ENCODE measurements at regions not wholly inside any gene's neighbourhood (a gene's known extent, or its start where the extent isn't known, plus 50 kb on each side); places are given as distances from the start of the nearest gene placed in this dataset.

DNA sequence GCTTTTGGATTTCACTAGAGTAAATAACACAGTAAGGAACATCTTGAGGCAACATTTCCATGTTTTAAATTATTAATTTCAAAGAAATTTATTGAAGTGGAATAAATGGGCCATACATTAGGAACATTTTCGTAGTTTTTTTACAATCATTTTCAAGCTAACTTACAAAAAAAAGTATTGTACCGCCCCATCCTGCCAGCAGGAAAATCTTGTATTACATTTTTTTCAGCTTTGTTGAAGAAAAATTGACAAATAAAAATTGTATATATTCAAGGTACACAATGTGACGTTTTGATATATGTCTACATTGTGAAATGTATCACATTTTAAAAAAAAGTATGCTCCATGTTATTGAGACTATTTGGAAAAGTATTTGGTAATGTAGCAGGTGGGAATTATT is 1001.9 kb upstream of the NR2F2 start:
- H3K4me3 ChIP-seq, result peak overlapping the region; percentile 61 to 62
- peaks cover 0 to 43% (median 9%) of the 10 kb centered on the region in 4 donors for H3K4me1 ChIP-seq
- no peaks in the 10 kb centered on the region for H3K9me3 ChIP-seq
- intact Hi-C loops (cut with DNase I; ENCODE audit: low total_unique reads), result loop anchor here (5.0 kb wide), 2 partner anchors 66 to 999 kb away; no protein-coding TSS in a partner anchor
- no peak for DNase-seq
- TF ChIP-seq, protein P1, sequence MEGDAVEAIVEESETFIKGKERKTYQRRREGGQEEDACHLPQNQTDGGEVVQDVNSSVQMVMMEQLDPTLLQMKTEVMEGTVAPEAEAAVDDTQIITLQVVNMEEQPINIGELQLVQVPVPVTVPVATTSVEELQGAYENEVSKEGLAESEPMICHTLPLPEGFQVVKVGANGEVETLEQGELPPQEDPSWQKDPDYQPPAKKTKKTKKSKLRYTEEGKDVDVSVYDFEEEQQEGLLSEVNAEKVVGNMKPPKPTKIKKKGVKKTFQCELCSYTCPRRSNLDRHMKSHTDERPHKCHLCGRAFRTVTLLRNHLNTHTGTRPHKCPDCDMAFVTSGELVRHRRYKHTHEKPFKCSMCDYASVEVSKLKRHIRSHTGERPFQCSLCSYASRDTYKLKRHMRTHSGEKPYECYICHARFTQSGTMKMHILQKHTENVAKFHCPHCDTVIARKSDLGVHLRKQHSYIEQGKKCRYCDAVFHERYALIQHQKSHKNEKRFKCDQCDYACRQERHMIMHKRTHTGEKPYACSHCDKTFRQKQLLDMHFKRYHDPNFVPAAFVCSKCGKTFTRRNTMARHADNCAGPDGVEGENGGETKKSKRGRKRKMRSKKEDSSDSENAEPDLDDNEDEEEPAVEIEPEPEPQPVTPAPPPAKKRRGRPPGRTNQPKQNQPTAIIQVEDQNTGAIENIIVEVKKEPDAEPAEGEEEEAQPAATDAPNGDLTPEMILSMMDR (IDR thresholded peaks at IDR 0.05), result peak; percentile 18 to 21
- H3K27ac ChIP-seq, result peak overlapping the region; percentile 91 to 93
- H3K27me3 ChIP-seq, result no peaks in the 10 kb centered on the region
- H3K36me3 ChIP-seq, result no peaks in the 10 kb centered on the region

DNA sequence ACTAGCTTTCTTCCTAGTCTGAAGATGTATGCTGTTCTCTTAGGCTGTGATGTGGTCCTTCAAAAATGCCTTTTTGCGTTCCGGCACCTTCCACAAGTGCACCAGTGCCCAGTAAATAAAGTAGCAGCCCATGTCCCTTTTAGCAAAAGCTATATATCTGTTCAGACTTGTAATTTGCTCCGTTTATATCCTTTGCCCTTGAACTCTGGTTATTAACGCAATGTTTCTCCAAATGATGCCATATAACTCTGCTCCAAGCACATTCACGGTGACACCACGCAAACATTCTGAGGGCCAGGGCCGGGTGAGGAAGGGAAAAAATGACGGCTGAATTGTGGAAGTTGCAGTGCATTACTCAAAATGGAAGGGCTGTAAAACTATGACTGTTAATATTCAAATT is 1001.1 kb upstream of the NR2F2 start:
- H3K36me3 ChIP-seq, result no peaks in the 10 kb centered on the region
- no peak for DNase-seq
- intact Hi-C loops (cut with DNase I; ENCODE audit: low total_unique reads), result loop anchor here (5.0 kb wide), 2 partner anchors 67 to 998 kb away; no protein-coding TSS in a partner anchor
- TF ChIP-seq, protein P1 (IDR thresholded peaks at IDR 0.05), result no peak
- H3K27me3 ChIP-seq, result no peaks in the 10 kb centered on the region
- peaks cover 0 to 35% (median 7%) of the 10 kb centered on the region in 4 donors for H3K4me1 ChIP-seq
- H3K27ac ChIP-seq, result peak overlapping the region; percentile 91 to 93
- peak overlapping the region; percentile 61 to 62 for H3K4me3 ChIP-seq
- no peaks in the 10 kb centered on the region for H3K9me3 ChIP-seq

DNA sequence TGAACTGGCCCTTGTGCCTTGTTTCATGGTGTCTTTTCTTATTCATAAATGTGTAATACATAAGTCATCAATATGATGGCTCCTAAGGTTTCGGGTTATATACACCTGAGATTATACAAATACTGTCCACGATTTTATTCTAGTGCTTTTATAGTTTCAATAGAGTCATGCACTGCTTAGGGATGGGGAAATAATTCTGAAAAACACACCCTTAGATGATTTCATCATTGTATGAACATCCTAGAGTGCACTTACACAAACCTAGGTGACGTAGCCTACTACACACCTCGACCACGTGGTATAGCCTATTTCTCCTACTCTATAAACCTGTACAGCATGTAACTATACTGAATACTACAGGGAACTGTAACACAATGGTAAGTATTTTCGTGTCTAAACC is 988.8 kb upstream of the NR2F2 start:
- no peak for DNase-seq
- Histone ChIP-seq H3K9me3 (no peaks in the 10 kb centered on the region), H3K36me3 (no peaks in the 10 kb centered on the region), H3K27me3 (no peaks in the 10 kb centered on the region), H3K4me1 (no peaks in the 10 kb centered on the region), H3K4me3 (no peak overlapping the region), H3K27ac (no peak overlapping the region)
- intact Hi-C loops (cut with DNase I; ENCODE audit: low total_unique reads), result no loop called here
- TF ChIP-seq, protein P1 (IDR thresholded peaks at IDR 0.05), result no peak

DNA sequence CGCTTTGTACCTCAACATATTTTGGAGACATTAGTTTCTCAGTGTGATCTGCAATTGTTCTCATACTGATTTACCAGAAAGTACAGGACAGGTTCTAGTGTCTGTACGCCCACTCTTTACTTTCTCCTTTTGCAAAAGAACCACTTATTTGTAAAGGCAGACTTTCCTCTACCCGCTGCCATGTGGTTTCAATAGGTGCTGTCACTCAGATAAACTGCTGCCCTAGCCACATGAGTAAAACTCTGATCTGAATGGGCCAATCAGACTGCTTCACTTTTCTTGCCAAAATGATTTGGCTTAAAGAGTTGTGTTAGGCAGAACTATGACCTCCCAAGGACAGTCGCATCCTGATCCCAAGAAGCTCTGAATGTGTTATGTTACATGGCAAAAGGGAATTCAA is 984.6 kb upstream of the NR2F2 start:
- Histone ChIP-seq H3K9me3 (no peaks in the 10 kb centered on the region), H3K4me3 (no peak overlapping the region), H3K4me1 (no peaks in the 10 kb centered on the region), H3K27ac (no peak overlapping the region), H3K36me3 (no peaks in the 10 kb centered on the region), H3K27me3 (no peaks in the 10 kb centered on the region)
- TF ChIP-seq, protein P1 (IDR thresholded peaks at IDR 0.05), result no peak
- no peak for DNase-seq
- intact Hi-C loops (cut with DNase I; ENCODE audit: low total_unique reads), result no loop called here

DNA sequence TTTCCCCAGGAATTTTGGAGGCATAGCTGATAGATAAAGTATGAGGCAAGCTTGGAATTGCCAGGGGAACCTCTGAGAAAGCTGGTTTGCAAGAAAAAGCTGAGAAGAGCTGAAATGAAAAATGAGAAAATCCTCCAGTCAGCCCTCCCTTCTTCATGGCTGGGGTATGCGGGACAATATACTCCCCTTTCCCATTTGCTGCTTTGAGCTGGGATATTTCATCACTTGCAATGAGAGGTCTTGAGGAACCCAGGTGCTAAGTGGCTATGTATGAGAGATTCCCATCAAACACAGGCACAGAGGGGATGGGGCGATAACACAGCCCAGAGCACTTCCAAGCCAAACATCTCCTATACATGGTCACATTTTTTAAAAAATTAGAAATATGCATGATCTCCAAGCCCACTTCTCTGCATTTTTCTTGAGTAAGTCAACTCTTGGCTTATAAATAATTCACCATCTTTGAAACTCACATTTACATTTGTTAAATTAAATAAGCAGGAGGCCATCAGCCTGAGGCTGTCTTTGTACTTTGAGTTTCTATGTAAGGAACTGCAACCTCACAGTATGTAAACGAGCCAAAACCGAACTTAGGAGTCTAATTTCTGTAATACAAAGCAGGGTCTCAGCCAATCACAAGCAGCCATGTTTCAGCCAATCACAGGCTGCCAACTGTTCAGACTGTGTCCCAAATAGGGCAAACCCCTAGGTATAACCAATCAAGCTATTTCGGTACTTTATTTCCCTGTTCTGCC is 983.6 kb upstream of the NR2F2 start:
- intact Hi-C loops (cut with DNase I; ENCODE audit: low total_unique reads), result no loop called here
- Histone ChIP-seq H3K27ac (no peak overlapping the region), H3K27me3 (no peaks in the 10 kb centered on the region)

More for the DNA sequence above, 983.6 kb upstream of the NR2F2 start:
- Histone ChIP-seq H3K4me1 (no peaks in the 10 kb centered on the region), H3K4me3 (no peak overlapping the region), H3K36me3 (no peaks in the 10 kb centered on the region), H3K9me3 (no peaks in the 10 kb centered on the region)
- TF ChIP-seq, protein P1 (IDR thresholded peaks at IDR 0.05), result no peak
- DNase-seq, result no peak
